HG02852 (cell line): ENCODE measurements at regions not wholly inside any gene's neighbourhood (a gene's known extent, or its start where the extent isn't known, plus 50 kb on each side); places are given as distances from the start of the nearest gene placed in this dataset.

Experiments
- ATAC-seq: cut with Tn5 transposase; IDR thresholded peaks from one replicate; pipeline ENCODE4 v1.9.1; 2021; ENCODE audit warnings: mild to moderate bottlenecking, moderate library complexity; ENCODE audit not compliant: unreplicated experiment

DNA sequence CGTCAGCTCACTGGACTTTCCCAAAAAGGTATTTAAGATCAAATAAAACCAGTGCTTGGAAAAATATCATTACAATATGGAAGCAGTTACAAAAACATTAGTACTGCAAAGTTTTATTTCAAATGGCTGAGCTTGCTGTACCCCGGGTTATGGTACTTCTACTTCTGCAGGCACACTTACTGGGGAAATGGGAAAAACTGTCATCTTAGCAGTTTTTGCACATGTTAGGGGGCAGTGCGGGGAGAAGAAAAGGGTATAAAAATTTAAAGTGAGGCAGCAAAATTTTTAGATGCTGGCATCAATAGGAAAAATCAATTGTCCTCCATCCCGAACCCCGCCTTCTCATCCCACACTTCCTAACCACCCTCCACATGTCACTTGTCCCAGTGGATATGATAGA, 133.4 kb downstream of the ATG4C start:
- no peak for ATAC-seq

DNA sequence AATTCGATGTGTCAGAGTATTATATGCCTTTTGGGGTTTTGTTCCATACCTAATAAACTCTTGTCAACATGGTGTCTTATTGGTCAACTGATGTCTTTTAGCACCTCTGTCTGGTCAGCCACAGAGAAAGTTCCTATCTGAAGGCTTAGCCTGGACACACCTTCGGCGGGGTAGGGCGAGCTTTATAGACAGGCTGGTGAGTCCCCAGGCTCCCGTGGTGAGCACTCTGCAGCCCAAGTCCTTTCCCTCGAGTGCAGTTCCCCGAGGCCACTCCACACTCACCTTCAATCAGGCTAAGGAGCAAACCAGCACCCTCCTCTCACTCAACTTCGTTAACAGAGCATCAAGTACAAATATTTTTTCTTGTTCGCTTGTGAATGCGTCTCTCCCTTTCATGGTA, 133.9 kb downstream of the ATG4C start:
- no peak for ATAC-seq

DNA sequence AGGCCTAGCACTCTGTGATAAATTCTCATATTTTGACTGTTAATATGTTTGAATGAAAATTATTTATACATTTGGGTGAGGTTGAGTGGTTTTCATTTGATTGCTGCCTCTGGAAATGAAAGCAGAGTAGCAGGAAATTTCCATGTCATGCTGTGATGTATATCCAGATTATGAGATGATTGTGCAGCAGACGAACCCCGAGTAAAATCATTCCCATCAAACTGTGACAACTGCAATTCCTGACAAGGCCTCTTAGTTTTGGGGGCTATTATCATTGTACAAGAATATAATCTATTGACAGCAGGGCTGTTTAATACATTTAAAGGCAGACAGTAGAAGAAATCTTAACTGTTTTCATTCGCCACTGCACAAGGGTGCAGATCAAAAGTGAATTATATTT, 134.8 kb downstream of the ATG4C start:
- ATAC-seq, result no peak

DNA sequence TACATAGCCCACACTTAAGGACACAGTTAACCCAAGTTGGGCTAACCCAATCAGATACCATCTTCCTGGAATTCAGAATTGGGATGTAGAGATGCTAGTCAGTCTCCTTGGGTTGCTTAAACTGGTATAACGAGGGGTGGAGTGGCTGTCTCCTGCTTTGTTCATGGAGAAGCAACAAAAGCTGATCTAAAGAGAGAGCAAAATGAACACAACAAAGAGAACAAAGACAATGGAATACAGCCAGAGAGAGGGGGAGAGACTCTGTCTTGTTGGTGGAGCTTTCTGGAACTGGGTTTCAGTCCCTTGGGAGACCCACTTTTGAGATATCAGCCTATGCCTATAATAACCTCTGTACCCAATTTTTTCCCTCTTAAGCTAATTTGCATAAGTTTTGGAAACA, 138.1 kb downstream of the ATG4C start:
- ATAC-seq, result no peak

DNA sequence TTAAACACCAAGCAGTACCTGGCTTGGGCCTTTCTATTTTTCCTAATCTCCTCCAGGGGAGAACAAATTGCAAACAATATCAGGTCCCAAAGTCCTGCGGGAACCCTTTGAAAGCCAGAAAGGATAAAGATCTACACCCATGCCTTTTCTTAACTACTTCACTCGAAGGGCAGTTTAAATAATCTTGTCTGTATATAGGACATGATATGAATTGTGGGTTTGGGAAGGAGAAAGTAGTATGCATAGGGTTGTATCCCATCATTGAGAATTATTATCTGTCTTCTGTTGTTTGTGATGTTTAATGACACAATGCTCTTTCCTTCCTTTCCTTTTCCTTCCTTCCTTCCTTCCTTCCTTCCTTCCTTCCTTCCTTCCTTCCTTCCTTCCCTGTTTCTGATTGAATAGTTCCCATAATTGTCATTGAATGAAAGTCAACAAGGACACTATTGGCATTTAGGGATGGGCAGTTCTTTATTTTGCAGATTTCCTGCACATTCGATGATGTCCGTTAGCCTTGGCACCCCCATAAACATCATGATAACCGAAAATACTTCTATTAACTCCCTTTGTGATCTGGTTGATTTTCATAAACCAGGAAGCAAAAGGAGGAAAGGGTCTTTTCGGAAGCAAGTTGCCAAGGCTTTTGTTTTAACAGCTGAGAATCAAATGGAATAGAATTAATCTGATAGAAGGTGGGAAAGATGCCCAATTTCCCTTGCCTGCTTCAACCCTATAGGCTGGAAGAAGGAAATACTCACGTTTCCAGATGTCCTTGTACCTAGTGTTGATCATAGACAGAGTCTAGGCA, 141.3 kb downstream of the ATG4C start:
- ATAC-seq, result no peak

DNA sequence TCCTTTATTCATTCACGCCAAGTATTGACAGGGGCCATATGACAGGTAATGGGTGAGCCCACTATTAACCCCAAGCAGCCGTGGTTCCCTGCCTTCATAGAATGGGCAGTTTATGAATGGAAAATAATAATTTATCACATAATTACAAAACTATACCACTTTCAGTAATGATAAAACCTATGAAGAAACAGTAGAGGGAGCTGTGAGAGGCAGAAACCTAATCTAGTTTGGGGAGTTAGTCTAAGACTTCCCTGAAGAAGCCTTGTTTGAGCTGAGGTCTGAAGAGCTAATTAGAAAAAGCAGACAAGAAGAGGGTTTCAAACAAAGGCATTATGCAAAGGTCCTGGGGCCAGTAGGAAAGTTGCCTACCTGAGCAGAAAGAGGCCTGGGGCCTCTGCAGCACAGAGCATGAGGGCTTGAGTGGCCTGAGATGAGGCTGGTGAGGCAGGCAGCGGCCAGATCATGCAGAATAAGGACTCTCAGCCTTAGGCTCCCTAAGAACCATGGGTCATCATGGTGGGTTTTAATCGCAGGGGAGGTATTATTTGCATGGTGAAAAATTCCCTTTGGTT, 142.8 kb downstream of the ATG4C start:
- no peak for ATAC-seq

DNA sequence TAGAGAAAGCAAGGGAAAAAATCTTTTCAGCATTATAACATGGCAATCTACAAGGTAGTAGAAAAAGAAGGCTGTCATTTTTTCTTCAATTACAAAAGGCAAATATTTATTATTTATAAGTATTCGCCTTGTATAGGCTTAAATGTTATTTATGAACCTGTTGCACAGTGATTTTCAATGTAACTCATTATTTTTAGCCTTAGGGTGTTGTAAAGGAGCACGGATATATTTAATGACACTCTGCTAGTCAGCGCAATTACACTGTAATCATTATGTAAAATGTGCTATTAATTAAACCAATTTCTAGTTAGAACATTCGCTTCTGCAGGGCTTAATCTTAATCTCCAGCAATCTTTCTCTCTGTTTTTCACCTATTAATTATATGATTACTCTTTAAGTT, 145.0 kb downstream of the ATG4C start:
- no peak for ATAC-seq

DNA sequence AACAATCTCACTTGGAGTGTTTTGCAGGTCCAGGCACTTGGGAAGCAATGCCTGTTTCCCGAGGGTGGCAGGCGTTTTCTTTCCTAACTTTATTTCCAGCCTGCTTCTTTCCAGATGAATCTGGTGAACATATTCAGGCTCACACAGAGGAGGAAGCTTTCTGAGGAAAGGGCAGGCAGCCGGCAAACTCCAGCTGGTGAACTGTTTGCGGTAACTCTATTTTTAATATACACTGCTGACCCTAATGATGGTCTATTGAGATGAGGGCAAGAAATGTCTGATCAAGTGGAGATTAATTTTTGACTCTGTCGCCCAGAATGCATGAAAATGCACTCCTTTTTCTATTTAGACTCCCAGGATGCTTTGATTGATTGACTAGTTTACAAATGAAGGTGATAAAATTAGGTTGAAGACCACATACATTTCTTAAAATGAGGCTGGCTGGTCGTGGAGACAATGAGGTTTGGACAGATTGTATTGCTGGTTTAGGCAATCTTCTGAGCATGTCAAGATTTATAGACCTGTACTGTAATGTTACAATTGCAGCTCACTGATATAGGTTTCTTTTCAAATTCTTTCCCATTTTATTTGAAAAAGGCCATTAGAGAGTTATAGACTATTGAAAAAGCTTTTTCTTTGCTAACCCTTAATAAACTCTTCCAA, 153.8 kb downstream of the ATG4C start:
- ATAC-seq, result no peak

DNA sequence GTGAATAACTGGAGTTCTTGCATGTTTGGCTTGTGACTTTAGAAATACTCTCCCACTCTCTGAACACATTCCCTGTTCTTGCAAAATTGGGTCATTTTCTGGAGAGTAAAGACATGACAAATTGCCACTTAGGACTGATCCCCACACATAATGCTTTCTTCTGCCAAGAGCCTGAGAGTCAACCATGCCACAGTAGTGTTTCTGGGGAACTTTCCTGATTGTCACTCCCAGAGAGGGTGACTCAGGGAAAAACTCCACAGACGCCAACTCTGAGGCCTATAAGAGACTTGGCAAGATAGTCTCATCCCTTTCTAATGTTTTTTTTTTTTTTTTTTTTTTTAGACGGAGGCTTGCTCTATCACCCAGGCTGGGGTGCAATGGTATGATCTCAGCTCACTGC, 157.8 kb downstream of the ATG4C start:
- no peak for ATAC-seq

DNA sequence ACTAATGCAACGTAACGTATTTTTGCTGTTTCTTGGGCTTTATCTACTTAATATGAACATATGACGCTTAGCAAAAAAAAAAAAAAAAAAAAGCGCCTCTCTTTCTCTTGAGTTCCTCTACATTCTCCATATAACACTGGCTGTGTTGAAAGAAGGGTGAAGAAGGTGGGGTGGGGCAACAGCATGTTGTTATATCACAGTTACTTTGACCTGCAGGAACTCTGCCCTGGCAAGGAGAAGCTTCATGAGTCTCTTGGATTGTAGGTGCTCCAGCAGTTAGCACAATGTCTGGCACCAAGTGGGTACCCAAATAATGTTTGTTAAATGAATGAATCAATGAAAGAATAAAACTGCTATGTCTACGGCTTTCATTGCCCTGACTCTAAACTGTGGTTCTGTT, 162.6 kb downstream of the ATG4C start:
- no peak for ATAC-seq

DNA sequence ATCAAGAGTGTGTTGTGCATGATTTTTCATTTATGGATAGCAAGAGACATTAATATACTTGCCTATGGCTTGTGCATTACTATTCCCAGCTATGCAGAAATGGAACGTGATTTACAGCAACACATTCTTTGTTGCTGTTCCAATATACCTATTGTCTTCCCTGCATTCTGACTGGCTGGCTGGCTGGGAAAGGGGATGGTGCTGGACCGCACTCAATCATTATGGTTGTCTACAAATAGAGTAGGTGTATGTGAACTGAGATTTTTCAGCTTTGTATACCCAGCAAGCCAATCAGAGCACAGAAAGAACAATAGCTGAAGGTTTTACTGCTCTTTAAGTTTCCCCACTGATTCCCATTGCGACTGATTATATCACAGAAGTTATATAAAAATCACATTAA, 167.5 kb downstream of the ATG4C start:
- no peak for ATAC-seq

DNA sequence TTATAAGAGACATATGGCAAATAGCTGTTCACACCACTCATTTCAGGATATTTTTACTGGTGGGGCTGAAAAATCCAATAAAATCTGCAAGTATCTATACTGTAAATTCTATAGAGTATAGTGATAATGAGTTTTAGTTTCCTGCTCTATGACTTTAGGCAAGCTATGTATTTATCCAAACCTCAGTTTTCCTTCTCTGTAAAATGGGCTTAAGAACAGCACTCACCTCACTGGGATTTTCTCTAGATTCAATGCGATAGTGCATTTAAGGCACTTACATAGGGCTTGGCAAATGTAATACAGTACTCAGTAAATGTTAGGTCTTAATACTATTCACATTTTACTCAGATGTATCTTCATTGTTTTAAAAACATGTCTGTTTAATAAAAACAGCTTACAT, 168.7 kb downstream of the ATG4C start:
- ATAC-seq, result no peak

DNA sequence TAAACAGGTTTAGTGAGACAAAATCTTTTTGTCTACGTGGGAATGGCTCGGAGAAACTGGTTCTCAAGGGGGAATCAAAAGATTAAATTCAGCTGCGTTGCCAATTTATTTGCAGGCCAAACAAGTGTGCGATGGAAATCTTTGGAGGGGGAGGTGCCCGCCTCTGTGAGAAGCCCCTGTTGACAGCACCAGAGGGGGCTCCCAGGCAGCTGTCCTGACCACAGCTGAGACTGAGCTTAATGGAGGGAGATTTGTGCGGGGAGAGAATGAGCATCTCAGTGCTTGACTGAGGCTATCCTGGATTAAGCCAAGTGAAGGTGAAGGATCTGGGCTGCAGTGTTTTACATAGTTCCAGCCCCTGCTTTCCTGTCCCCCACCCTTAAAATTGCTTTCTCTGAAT, 169.7 kb downstream of the ATG4C start:
- ATAC-seq, result no peak

DNA sequence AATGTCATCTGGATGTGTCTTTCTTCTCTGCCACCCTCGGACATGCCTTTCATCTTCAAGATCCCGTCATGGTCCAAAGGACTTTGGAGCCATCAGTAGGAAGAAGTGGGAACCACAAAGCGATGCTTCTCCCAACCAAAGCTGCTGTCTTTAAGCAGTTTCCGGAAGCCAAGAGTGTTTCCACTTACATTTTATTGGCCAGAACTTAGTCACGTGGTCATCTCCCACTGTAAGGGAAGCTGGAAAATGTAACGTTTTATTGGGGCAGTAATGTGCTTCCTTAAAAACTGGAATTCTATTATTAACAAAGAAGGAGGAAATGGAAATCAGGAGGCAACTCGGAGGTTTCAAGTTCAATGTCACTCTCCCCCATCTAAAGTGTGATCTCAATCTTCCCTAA, 170.8 kb downstream of the ATG4C start:
- ATAC-seq, result no peak

DNA sequence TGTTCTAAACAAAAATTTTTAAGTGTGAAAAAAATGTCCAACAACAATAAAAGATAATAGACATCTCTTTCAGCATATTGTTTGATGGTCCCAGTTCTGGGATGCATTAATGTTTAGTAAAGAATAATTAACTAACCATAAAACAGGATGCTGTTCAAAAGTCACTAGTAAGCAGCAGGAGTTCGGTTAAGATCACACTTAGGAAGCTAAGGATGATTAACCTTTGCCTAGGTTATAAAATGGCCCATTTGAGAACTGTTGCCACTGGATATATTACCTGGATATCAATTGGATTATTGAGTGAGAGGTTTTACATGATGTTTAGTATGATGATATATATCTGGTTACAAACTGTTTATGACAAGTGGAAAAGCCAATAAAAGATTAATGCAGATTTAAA, 171.7 kb downstream of the ATG4C start:
- no peak for ATAC-seq

DNA sequence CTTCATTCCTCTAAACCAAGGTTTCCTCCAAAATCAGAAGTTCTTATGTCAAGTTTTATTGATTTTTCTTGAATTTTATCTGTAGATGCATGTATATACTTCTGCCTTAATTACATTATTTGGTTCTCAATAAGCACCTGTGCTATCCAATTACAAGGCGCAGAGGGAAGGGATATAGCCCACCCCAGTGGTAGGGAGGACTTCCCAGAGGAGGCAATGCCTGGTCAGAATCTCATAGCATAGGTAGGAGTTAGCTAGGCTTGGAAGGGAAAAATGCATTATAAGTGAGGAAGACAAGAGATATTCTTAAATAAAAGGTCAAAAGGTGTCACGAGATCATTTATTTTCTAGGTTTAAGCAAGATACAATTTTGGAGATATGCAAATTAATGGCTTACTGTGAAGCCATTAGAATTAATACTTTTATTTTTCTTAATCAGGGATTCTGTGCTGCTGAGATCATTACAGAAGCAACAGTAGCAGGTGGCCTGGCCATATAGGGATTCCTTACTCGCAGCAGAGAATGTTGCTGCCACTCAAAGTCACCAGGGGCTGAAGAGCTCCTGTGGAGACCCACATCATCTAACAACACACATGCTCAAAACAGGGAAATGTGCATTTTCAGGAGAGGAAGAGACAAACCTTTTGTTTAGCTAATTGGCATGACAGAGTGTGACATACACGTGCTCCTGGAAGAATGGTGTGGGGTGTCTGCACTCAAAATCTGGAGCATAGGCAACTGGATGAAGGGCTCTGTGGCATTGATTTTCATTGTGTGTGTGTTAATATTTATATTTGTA, 178.3 kb downstream of the ATG4C start:
- ATAC-seq, result no peak

DNA sequence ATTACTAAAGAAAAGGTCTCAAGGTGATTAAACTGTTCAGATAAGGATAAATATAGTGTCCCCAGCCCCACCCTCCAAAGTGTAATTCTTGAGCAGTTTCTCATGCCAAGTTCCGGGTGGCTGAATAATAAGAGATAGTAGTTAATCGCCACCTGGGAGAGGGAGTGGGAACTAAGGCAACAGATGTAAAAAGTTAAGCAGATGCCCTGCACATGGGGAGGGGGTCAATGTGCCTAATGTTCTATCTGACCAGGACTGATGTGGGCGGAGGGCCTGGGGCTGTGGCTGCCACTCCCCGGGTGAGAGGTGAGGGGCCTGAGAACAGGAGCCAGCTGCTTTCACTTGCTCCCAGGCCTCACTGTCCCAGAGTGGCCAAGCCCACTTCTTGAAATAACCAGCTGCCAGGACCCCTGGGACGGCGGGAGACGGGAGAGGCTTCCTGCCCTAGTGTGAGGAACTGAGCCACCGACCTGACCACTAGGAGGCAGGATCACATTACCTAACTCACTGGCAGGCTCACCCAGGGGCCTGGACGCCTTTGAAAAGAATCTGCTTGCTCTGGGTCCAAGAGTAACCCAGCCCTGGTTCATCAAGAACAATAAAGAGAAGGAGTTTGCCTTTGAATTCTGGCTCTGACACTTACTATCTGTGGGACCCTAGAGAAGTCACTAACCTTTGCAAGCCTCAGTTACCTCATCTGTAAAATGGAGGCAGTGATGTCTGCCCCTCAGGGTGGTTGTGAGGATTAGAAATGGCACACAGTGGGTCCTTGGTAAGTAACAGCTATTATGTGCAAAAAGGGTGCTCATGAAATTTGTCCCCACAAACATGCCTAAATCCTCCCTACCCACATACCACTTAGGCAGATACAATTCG, 179.2 kb downstream of the ATG4C start:
- ATAC-seq, result peak; percentile 64

DNA sequence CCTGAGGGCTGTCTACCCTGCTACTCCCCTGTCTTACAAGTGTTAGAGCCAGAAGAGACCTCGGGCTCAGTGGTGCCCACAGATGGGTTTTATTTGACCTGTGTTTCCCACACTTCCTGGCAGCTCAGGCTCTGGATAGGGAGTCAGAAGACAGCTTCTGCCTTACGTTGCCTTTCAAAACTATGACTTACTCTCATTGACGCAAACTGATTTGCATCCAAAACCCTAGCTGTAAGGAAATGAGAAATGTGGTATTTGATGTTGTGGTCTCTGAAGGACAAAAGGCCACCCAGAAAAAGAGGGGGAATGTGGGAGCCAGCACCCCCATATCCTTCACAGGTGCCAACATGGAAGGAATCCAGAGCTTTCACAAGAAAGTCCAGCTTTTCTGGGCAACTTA, 180.2 kb downstream of the ATG4C start:
- peak; percentile 50 for ATAC-seq

DNA sequence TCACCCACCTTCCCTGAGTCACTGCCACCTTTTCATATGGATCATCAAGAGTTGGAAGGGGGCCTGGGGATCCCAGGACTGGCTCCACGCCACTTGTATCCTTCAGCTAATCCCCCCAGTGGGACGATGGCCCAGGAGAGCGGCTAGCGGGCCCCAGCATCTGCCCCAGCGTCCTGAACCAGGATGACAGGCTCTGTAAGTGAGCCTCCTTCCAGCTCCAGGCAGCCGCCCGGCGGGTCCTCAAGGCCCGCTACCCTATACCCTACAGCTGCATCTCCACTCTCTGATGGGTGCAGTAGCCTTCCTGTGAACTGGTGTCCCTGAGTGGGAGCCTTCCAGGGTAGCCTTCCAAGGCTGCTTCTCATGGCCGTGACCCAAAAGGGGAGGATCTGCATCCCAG, 183.1 kb downstream of the ATG4C start:
- ATAC-seq, result no peak

DNA sequence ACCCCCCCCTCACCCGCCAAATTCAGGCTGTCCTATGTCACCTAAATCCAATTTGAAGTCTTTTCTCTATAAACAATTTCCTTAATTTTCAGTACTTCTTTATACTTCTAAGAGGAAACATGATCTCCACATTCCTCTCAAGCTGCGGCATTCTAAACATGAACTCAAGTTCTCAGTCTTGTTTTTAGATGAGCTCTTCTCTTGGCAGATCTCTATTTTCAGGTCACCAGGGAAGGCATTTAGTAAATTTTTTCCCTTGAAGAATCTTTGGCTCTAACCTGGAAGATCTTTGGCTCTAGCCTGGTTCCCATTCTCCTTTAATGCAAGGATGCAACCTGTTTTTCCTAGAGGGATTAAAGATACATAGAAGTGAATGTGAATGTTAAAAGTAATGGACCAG, 193.4 kb downstream of the ATG4C start:
- ATAC-seq, result no peak

DNA sequence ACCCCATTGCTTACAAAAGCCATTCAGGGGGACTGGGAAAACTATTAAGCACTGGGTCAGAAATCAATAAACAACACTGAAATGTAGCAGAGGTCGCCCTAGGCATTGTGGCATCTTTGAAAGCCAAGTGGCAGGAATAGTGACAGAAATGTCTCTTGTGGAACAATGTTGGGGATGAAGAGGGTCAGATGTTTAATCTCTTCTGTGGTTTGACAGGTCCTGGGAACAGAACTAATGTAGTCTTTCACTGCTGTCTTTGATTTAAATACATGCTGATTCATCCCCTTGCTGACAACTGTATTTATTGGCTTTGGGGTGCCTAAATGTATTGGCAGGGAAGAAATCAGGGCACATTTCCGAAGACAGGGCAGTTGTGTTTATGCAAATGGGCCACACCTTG, 194.8 kb downstream of the ATG4C start:
- ATAC-seq, result no peak
